Ishikawa (cell line): ENCODE measurements at regions not wholly inside any gene's neighbourhood (a gene's known extent, or its start where the extent isn't known, plus 50 kb on each side); places are given as distances from the start of the nearest gene placed in this dataset.

Experiments
- CEBPB ChIP-seq: IDR thresholded peaks from 2 replicates; pipeline ENCODE4 v1.6.1; 2012
- CREB1 ChIP-seq: IDR thresholded peaks from 2 replicates; pipeline ENCODE4 v1.6.1; 2012; ENCODE audit warnings: low read depth
- EGR1 ChIP-seq: IDR thresholded peaks from 2 replicates; pipeline ENCODE4 v1.6.1; 2012
- EP300 ChIP-seq: IDR thresholded peaks from 2 replicates; pipeline ENCODE4 v1.6.1; 2012; ENCODE audit warnings: borderline replicate concordance
- FOXM1 ChIP-seq: IDR thresholded peaks from 2 replicates; pipeline ENCODE4 v1.6.1; 2012; ENCODE audit warnings: low read depth, borderline replicate concordance
- NFIC ChIP-seq: IDR thresholded peaks from 2 replicates; pipeline ENCODE4 v1.6.1; 2012
- RAD21 ChIP-seq: IDR thresholded peaks from 2 replicates; pipeline ENCODE4 v1.6.1; 2012; ENCODE audit warnings: low read depth
- TAF1 ChIP-seq: IDR thresholded peaks from 2 replicates; pipeline ENCODE4 v1.6.1; 2012; ENCODE audit warnings: low read depth, mild to moderate bottlenecking
- TCF12 ChIP-seq: IDR thresholded peaks from 2 replicates; pipeline ENCODE4 v1.6.1; 2012; ENCODE audit warnings: low read depth
- TEAD4 ChIP-seq: IDR thresholded peaks from 2 replicates; pipeline ENCODE4 v1.6.1; 2012
- YY1 ChIP-seq: IDR thresholded peaks from 2 replicates; pipeline ENCODE4 v1.6.1; 2012; ENCODE audit warnings: low read depth
- ZBTB7A ChIP-seq: IDR thresholded peaks from 2 replicates; pipeline ENCODE4 v1.6.1; 2012; ENCODE audit warnings: low read depth
- TF ChIP-seq, protein P1 (sequence below): IDR thresholded peaks from 2 replicates; pipeline ENCODE4 v1.6.1; 2012; ENCODE audit warnings: low read depth, mild to moderate bottlenecking
- TF ChIP-seq, protein P2 (sequence below): IDR thresholded peaks from 2 replicates; pipeline ENCODE4 v1.6.1; 2012
- TF ChIP-seq, protein P3 (sequence below): IDR thresholded peaks from 2 replicates; pipeline ENCODE4 v1.6.1; 2012

DNA sequence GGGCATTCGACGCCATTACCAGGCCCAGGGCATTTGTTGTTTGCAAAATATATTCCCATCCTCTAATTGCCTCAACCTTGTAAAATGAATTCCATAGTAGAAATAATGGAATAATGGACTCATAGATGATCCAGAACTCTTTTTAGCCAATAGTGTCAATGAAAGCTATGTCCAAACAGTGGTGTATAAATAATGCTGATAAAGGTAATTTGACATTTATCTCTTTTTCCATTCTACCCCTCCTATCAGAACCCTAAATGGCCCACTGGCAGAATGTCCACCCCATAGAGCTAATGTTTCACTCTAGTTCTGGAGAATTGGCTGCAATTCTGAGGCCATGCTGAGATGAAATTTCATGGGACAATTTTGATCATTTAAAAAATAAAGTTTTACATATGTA lies 76.4 kb upstream of the DLX6 start:
- TF ChIP-seq TEAD4 (no peak), ZBTB7A (no peak), YY1 (no peak), TCF12 (no peak), RAD21 (no peak), CREB1 (no peak), CEBPB (no peak), TAF1 (no peak), EP300 (no peak)
- TF ChIP-seq, protein P1, sequence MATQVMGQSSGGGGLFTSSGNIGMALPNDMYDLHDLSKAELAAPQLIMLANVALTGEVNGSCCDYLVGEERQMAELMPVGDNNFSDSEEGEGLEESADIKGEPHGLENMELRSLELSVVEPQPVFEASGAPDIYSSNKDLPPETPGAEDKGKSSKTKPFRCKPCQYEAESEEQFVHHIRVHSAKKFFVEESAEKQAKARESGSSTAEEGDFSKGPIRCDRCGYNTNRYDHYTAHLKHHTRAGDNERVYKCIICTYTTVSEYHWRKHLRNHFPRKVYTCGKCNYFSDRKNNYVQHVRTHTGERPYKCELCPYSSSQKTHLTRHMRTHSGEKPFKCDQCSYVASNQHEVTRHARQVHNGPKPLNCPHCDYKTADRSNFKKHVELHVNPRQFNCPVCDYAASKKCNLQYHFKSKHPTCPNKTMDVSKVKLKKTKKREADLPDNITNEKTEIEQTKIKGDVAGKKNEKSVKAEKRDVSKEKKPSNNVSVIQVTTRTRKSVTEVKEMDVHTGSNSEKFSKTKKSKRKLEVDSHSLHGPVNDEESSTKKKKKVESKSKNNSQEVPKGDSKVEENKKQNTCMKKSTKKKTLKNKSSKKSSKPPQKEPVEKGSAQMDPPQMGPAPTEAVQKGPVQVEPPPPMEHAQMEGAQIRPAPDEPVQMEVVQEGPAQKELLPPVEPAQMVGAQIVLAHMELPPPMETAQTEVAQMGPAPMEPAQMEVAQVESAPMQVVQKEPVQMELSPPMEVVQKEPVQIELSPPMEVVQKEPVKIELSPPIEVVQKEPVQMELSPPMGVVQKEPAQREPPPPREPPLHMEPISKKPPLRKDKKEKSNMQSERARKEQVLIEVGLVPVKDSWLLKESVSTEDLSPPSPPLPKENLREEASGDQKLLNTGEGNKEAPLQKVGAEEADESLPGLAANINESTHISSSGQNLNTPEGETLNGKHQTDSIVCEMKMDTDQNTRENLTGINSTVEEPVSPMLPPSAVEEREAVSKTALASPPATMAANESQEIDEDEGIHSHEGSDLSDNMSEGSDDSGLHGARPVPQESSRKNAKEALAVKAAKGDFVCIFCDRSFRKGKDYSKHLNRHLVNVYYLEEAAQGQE = no peak
- TF ChIP-seq, protein P2, sequence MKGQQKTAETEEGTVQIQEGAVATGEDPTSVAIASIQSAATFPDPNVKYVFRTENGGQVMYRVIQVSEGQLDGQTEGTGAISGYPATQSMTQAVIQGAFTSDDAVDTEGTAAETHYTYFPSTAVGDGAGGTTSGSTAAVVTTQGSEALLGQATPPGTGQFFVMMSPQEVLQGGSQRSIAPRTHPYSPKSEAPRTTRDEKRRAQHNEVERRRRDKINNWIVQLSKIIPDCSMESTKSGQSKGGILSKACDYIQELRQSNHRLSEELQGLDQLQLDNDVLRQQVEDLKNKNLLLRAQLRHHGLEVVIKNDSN = no peak
- TF ChIP-seq, protein P3, sequence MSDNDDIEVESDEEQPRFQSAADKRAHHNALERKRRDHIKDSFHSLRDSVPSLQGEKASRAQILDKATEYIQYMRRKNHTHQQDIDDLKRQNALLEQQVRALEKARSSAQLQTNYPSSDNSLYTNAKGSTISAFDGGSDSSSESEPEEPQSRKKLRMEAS = no peak

DNA sequence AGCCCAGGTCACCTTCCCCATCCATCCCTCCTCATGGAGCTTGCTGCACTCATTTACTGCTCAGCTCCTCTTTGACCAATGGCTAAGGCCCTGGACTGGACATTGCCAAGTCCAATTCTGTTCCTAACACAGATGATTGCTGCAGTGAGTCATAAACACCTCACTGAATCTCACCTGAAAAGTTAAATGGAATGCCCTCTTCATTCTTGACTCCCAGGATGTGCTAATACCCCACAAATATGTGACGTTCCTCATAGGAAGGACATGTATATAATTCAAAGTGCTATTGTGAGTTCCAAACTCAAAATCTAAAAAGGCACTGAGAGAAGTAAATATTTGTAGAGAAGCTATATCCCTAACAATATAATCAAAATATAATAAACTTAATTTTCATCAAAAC lies 73.5 kb upstream of the DLX6 start:
- TF ChIP-seq ZBTB7A = no peak
- no peak for TF ChIP-seq TEAD4
- TF ChIP-seq EP300 = no peak
- no peak for TF ChIP-seq FOXM1
- TF ChIP-seq TAF1 = no peak
- no peak for TF ChIP-seq CREB1
- TF ChIP-seq, protein P3 = no peak

DNA sequence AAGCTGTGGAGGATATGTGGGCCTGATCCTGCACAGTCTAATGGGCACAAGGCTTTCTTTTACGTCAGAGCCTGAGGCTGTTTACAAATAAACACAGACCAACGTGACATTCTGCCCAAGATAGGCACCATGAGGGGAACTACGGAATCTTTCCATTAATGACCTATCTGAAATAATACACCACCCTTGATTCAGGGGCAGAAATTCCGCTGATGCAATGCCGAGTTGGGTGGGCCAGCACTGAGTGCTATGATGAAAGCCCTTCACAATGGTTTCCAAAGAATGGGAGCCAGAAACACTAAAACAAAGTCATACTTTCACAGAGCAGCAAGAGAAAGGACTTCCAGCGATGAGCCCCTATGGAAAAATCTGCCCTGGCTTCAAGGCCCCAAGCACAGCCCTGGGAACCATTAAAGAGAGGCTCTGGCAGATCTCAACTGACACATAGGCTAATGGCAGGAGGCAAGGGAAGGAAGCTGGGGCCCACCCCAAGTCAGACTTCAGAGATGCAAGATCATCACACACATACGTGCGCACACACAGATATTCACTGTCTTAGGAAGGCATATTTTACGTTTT lies 72.2 kb upstream of the DLX6 start:
- no peak for TF ChIP-seq ZBTB7A
- TF ChIP-seq, protein P2 = no peak
- no peak for TF ChIP-seq FOXM1
- no peak for TF ChIP-seq EP300
- no peak for TF ChIP-seq CREB1
- no peak for TF ChIP-seq YY1
- TF ChIP-seq CEBPB = no peak
- no peak for TF ChIP-seq TEAD4
- TF ChIP-seq, protein P1 = no peak
- TF ChIP-seq TCF12 = no peak
- no peak for TF ChIP-seq NFIC

DNA sequence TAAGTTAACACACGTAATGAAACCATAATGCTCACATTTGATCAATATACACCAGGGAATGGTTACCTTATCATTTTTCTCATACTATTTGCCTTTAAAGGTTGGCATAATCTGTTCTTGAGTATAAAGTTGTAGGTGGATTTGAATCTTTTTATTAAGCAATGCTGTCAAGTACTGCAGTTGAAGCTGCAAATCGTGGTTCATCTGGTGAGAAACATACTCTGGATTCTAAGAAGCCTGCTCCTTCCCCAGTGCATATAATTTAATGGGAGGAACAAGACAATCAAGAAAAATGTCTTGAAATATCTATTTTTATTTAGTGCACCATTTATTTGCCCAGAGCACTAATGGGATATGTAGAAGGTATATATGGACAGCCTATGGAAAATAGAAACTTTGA lies 68.7 kb upstream of the DLX6 start:
- TF ChIP-seq TCF12 = no peak
- TF ChIP-seq, protein P2 = no peak
- TF ChIP-seq TEAD4 = no peak
- TF ChIP-seq CREB1 = no peak
- TF ChIP-seq FOXM1 = no peak
- no peak for TF ChIP-seq NFIC
- no peak for TF ChIP-seq ZBTB7A
- no peak for TF ChIP-seq CEBPB
- no peak for TF ChIP-seq EP300
- TF ChIP-seq, protein P1 = no peak
- no peak for TF ChIP-seq RAD21
- no peak for TF ChIP-seq YY1
- no peak for TF ChIP-seq TAF1
- TF ChIP-seq EGR1 = no peak

DNA sequence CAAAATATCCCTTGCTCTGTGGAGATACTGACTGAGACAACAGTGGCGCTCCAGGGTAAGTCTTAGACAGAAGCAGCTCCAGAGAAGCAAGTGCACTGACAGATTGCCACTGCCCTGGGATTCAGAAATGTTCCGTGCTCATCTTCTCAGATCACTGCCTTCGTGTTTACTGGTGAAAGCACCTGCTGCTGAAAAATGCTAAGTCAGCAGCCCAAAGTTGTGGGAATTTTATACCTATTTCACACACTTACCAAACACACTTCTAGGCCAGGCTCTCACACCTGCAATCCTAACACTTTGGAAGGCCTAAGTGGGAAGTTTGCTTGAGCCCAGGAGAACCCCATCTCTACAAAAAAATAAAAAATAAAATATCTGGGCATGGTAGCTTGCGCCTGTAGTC lies 63.2 kb upstream of the DLX6 start:
- TF ChIP-seq, protein P1 = no peak
- no peak for TF ChIP-seq CREB1
- TF ChIP-seq FOXM1 = no peak
- TF ChIP-seq NFIC = no peak
- TF ChIP-seq CEBPB = no peak
- no peak for TF ChIP-seq EGR1
- TF ChIP-seq TCF12 = no peak
- TF ChIP-seq TAF1 = no peak
- TF ChIP-seq, protein P2 = no peak
- no peak for TF ChIP-seq EP300
- TF ChIP-seq, protein P3 = no peak
- no peak for TF ChIP-seq RAD21
- TF ChIP-seq YY1 = no peak
- no peak for TF ChIP-seq ZBTB7A
- TF ChIP-seq TEAD4 = no peak
